Small intestine (tissue), 7 donors: ENCODE measurements at regions not wholly inside any gene's neighbourhood (a gene's known extent, or its start where the extent isn't known, plus 50 kb on each side); places are given as distances from the start of the nearest gene placed in this dataset.

Experiments used
- DNase-seq, 2 donors: peaks; one replicate each; pipeline versions ENCODE4 v3.0.0 to v3.0.0-alpha.2; 2013
- FAIRE-seq: peaks from 2 replicates; lab custom pipeline; 2012; peaks lifted over from hg19 to GRCh38; lab: Jason Lieb, UNC
- H3K27ac ChIP-seq, 3 donors: one replicate each; pipeline ENCODE4 v1.5.1; 2013; ENCODE audit warnings: low read length in 2 of 3, mild to moderate bottlenecking in 2 of 3, control low read depth in 1 of 3, inconsistent platforms in 1 of 3, low read depth in 1 of 3, moderate library complexity in 1 of 3
- H3K27me3 ChIP-seq, 3 donors: one replicate each; pipeline ENCODE4 v1.6.1; 2013; ENCODE audit warnings: low read length in 3 of 3, inconsistent platforms in 1 of 3; ENCODE audit not compliant: control insufficient read depth in 3 of 3, insufficient read depth in 3 of 3
- H3K36me3 ChIP-seq, 3 donors: one replicate each; pipeline ENCODE4 v1.6.1; 2013; ENCODE audit warnings: low read length in 3 of 3, inconsistent platforms in 1 of 3, low read depth in 1 of 3, mild to moderate bottlenecking in 1 of 3, moderate library complexity in 1 of 3; ENCODE audit not compliant: control insufficient read depth in 3 of 3, insufficient read depth in 2 of 3
- H3K4me1 ChIP-seq, 3 donors: one replicate each; pipeline ENCODE4 v1.6.1; 2013; ENCODE audit warnings: low read length in 2 of 3, inconsistent platforms in 1 of 3, low read depth in 1 of 3, mild to moderate bottlenecking in 1 of 3, moderate library complexity in 1 of 3; ENCODE audit not compliant: control insufficient read depth in 3 of 3, insufficient read depth in 2 of 3
- H3K4me3 ChIP-seq, 3 donors: one replicate each; pipeline ENCODE4 v1.5.1; 2013; ENCODE audit warnings: low read length in 3 of 3, control low read depth in 1 of 3, inconsistent platforms in 1 of 3, low read depth in 1 of 3, mild to moderate bottlenecking in 1 of 3, moderate library complexity in 1 of 3
- H3K9me3 ChIP-seq, 2 donors: one replicate each; pipeline ENCODE4 v1.6.1; 2013; ENCODE audit warnings: low read depth in 1 of 2, low read length in 1 of 2; ENCODE audit not compliant: control insufficient read depth in 2 of 2, insufficient read depth in 1 of 2
- WGBS, 3 donors: extraction: QIAGEN DNeasy Blood & Tissue Kit; methylation state at CpG; one replicate each; pipeline ENCODE4 v1.1.7; 2013; 5-methylcytosine and 5-hydroxymethylcytosine counted together
- donor health status: healthy with polysubstance abuse.
- donor health status: control.
- donor health status: control.
- donor health status: Bipolar disorder and iron deficiency.
- donor health status: healthy.

DNA sequence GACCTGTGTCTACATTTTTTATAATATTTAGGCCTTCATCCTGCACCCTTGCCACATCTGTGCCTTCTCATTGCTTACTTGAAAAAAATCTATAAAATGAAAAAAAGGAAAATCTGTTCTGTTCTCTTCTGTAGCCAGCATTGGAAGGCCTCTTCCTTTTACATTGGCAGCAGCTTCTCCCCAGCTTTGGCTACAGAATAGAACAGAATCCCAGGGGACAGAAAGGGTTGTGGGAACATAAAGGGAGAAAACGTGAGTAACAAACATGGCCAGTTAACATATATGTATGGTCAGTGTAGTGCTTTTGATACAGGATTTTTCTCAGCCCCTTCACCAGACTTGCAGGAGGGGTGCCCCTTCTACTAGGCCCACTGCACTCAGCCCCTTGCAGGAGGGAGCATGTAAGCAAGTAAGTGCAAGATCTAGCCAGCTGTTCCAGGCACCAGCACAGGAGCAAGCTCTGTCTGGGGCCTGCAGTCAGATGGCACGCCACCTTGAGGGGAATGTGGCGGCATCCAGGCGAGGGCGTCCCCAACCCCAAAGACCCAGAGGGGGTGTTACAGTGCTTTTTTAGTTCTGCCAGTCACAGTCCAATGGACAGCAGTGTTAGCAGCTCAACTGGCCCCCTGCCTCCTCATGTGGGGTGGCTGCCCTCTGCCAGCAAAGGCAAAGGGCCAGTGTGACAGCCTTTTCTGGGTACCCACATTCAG is 330.5 kb upstream of the ZNF462 start:
- no peaks in the 10 kb centered on the region for H3K36me3 ChIP-seq
- H3K27me3 ChIP-seq: no peaks in the 10 kb centered on the region
- no peak for DNase-seq
- H3K27ac ChIP-seq: no peak overlapping the region
- H3K4me1 ChIP-seq: peaks cover 0 to 2% (median 0%) of the 10 kb centered on the region in 3 donors
- no peak for FAIRE-seq
- H3K9me3 ChIP-seq: no peaks in the 10 kb centered on the region
- 89 to 94% (median 89%) methylated on average over 5 of the region's 5 CpGs for WGBS, 3 donors
- H3K4me3 ChIP-seq: no peak overlapping the region

DNA sequence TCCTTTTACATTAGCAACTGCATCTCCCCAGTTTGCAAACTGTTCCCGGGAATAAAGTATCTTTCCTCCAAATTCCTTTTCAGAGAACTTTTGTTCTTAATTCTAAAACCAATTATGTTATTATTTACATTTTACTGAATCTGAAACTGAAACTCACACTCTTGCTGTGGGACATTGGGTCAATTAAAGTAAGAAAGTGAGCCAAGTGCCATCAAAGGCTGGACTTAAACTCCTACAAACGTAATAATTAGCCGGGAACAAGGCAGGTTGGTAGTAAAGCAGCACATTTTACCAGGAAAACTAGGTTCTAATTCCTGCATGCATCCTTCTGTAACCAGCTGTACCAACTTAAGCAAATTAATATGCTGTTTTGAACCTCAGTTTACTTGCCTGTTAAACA is 328.2 kb upstream of the ZNF462 start:
- no peaks in the 10 kb centered on the region for H3K36me3 ChIP-seq
- 18 to 38% (median 27%) methylated on average over 3 of the region's 3 CpGs for WGBS, 3 donors
- H3K27ac ChIP-seq: no peak overlapping the region
- H3K4me1 ChIP-seq: peaks cover 0 to 2% (median 0%) of the 10 kb centered on the region in 3 donors
- no peak overlapping the region for H3K4me3 ChIP-seq
- DNase-seq (peak in 1 of 2 donors; percentile 25), FAIRE-seq (no peak)
- no peaks in the 10 kb centered on the region for H3K9me3 ChIP-seq
- H3K27me3 ChIP-seq: no peaks in the 10 kb centered on the region

DNA sequence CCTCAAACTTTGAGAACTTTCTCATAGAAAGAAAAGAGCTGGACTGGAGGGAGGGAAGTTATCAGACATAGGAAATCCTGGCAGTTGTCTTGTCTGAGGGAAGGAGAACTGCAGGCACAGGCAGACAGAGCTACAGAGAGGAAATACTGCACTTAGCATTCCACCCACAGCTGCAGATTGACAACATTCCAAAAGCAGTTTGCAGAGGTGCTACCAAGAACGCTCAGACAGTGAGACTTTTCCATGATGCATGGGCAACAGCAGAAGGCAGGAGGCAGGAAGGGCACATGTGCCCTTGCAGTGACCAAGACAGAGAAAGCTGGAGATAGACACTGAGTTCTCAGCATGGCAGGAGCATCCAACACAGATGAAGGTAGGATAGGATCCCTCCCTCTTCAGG is 327.5 kb upstream of the ZNF462 start:
- 0 to 13% (median 12%) methylated on average over 1 of the region's 1 CpG for WGBS, 3 donors

DNA sequence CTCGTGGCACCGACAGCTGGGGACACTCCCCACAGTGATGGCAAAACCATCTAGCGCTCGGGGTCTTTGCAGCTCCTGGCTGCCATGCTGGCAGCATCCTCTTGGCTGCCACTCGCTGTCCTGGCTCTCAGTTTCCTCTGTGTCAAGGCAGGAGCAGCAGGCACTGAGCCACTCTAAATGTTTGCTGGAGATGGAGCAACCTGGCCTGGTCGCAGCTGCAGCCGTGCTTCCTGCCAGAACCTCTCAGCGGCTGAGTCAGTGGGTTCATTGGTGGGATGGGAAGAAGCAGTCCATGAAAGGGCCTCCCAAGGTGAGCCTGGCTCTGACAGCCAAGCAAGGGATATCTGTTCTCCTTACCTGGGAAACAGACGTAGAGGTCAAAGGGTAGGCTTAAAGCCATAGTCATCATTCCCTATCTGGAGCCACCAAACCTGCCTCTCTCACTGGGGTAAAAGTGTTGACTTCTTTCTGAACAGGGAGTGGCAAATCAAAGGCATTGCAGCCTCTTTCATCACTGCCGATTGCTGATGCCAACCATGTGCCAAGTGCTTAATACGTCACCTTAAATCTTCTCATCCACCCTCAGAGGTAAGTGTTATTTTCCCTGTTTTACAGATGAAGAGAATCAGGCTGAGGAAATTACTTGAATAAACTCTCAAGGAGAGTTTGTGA is 304.8 kb upstream of the ZNF462 start:
- Histone ChIP-seq H3K9me3 (peaks cover 0 to 2% of the 10 kb centered on the region in 2 donors), H3K4me3 (no peak overlapping the region), H3K4me1 (no peaks in the 10 kb centered on the region), H3K36me3 (no peaks in the 10 kb centered on the region), H3K27me3 (no peaks in the 10 kb centered on the region), H3K27ac (no peak overlapping the region)
- peak in 1 of 2 donors; percentile 7 for DNase-seq
- FAIRE-seq: no peak
- 44 to 69% (median 48%) methylated on average over 11 of the region's 11 CpGs for WGBS, 3 donors

More for the DNA sequence above, 327.5 kb upstream of the ZNF462 start:
- no peaks in the 10 kb centered on the region for H3K27me3 ChIP-seq
- no peaks in the 10 kb centered on the region for H3K9me3 ChIP-seq
- DNase-seq (no peak), FAIRE-seq (no peak)
- no peaks in the 10 kb centered on the region for H3K36me3 ChIP-seq
- H3K4me1 ChIP-seq: peaks cover 0 to 2% (median 0%) of the 10 kb centered on the region in 3 donors
- H3K4me3 ChIP-seq: no peak overlapping the region
- no peak overlapping the region for H3K27ac ChIP-seq

DNA sequence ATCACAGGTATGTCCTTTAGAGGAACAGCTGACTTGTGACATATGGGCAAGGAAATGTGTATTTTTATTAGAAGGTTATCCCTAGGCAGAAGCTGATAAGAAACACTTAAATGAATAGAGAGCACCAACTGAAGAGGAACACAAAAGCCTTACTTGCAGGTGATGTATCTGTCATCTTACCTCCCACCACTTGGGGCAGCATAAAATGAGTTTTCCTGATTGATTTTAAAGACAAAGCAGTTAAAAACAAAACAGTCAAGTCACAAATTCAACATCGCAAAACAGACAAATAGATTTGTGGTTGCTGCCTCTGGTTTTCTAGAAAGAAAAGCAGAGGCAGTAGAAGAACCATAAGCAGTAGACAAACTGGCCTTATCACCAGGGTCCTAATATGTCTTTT is 302.4 kb upstream of the ZNF462 start:
- 96 to 100% (median 100%) methylated on average over 1 of the region's 1 CpG for WGBS, 3 donors
- DNase-seq: no peak
- Histone ChIP-seq H3K9me3 (peaks cover 0 to 3% of the 10 kb centered on the region in 2 donors), H3K4me1 (no peaks in the 10 kb centered on the region), H3K27ac (no peak overlapping the region), H3K36me3 (no peaks in the 10 kb centered on the region), H3K4me3 (no peak overlapping the region), H3K27me3 (no peaks in the 10 kb centered on the region)
- FAIRE-seq: no peak

DNA sequence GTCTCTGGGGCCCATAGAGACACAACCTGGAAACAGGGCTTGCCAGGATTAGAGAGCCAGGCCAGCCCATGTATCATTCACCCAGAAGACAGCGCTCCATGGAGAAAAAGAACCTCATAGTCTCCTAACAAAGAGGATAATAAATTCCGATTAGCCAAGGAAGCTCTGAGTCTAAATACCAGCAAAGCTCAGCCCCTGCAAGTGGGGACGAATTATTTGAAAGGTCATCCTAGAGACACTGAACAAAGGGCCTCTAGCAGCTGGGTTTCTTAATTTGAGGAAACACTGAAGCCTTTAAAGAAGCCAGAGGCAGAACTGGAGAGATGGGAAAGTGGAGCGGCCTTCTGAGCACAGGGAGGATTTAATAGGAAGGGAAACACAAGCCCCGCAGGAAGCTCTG is 287.1 kb upstream of the ZNF462 start:
- Histone ChIP-seq H3K4me1 (no peaks in the 10 kb centered on the region), H3K27ac (no peak overlapping the region), H3K27me3 (no peaks in the 10 kb centered on the region), H3K9me3 (peaks cover 0 to 7% of the 10 kb centered on the region in 2 donors), H3K4me3 (no peak overlapping the region), H3K36me3 (no peaks in the 10 kb centered on the region)
- FAIRE-seq: no peak
- DNase-seq: no peak
- 75 to 85% (median 79%) methylated on average over 5 of the region's 5 CpGs for WGBS, 3 donors

DNA sequence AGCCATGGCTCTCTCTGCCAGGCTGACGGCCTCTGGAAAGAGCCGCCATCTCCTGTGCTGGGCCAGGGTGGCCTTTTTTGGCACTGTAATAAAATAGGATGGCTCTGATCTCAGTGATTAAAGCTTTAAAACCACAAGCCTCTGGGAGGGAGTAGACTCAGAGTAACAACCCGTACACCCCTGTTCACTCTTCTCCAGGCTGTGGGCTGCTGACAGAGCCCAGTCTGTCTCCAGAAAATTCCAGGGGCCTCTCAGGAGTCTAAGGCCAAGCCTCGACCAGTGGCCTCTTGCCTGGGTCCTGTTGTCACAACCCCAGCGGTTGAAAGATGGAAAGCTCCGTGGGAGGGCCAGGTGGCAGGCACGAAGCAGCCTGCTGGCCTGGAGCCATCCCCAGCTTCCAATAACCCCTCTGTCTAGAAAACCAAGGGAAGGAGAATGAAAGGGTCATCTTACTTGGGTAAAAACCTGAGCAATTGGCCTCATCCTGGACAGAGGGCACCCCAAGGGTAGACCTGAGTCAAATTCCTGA is 286.7 kb upstream of the ZNF462 start:
- Histone ChIP-seq H3K4me3 (no peak overlapping the region), H3K9me3 (peaks cover 0 to 6% of the 10 kb centered on the region in 2 donors), H3K36me3 (no peaks in the 10 kb centered on the region), H3K4me1 (no peaks in the 10 kb centered on the region), H3K27me3 (no peaks in the 10 kb centered on the region), H3K27ac (no peak overlapping the region)
- WGBS, 3 donors: 72 to 87% (median 72%) methylated on average over 7 of the region's 7 CpGs
- DNase-seq (no peak), FAIRE-seq (no peak)

DNA sequence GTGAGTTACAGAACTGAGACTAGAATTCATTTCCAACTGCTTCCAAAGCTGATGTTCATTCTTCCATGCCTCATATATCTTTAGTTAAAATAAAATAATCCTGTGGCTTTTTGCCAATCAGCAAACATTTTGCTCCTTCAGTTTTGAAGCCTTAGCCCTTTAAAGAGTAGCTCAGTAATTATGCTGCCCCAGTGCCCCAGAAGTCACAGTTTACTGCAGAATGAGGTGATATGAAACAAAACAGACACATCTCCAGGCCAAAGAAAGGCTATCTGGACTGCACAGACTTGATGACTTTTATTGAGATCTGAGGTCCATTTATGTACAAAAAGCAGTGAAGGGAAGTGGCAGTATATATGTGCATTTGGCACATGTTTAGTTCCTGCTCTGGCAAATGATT is 285.8 kb upstream of the ZNF462 start:
- Histone ChIP-seq H3K4me3 (no peak overlapping the region), H3K27ac (no peak overlapping the region), H3K36me3 (no peaks in the 10 kb centered on the region), H3K27me3 (no peaks in the 10 kb centered on the region), H3K4me1 (no peaks in the 10 kb centered on the region), H3K9me3 (peaks cover 0 to 3% of the 10 kb centered on the region in 2 donors)
- FAIRE-seq (no peak), DNase-seq (no peak)
